HG02610 (cell line): ENCODE measurements at regions not wholly inside any gene's neighbourhood (a gene's known extent, or its start where the extent isn't known, plus 50 kb on each side); places are given as distances from the start of the nearest gene placed in this dataset.

Experiments used
- ATAC-seq: cut with Tn5 transposase; IDR thresholded peaks from one replicate; pipeline ENCODE4 v1.9.1; 2021; ENCODE audit warnings: mild to moderate bottlenecking, moderate library complexity; ENCODE audit not compliant: unreplicated experiment

DNA sequence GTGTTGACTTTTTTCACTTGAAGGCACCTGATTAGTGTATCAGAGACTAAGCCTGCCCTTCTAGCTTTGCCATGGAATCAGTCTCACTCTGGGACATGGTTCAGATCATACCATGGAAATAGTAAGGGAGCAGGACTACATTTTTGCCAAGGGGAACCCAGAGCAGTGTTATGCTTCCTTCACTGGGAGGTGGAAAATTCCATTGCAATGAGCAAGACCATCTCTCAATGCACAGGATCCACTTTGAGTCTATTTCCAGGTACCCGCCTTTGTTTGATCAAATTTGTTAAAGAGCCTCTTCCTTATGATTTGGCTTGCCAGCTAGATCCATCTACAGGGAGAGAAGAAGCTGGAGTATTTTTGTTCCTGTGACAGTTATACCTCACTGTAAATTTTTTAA lies 395.8 kb downstream of the MTX2 start:
- no peak for ATAC-seq

- ATAC-seq = no peak
These were observed 399.7 kb downstream of the MTX2 start for GRCh38 chr2:176668912-176669311.

GRCh38 chr2:176669398-176670174 lies 400.3 kb downstream of the MTX2 start:
- ATAC-seq = no peak

DNA sequence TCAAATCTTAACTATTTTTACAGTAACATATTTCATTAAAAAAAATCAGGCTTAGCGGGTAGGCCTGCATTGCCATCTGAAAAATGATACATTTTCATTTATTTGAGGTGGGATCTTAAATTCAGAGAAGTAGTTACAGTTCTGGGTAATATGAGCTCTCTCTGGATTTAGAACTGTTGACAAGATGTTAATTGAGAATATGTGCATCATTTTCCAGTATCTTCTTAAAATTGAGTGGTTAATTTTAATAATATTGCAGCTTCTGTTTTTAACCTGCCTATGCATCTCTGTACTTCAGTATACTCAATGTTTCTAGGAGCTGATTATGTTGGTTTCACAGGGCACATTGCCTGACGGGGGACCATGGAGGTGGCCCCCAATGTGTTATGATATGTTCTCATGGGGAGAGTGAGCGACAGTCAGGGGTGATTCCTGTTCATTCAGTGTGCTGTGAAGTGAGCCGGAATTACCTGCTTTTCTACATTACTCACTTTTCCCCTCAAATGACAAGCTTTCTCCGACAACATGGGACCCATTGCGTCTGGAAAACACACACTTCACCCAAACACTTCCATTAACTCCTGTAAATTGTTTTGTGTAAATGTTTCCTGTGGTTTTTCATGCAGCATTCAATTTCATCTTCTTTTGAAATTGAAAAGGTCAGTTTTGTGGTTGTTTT lies 406.2 kb downstream of the MTX2 start:
- no peak for ATAC-seq

DNA sequence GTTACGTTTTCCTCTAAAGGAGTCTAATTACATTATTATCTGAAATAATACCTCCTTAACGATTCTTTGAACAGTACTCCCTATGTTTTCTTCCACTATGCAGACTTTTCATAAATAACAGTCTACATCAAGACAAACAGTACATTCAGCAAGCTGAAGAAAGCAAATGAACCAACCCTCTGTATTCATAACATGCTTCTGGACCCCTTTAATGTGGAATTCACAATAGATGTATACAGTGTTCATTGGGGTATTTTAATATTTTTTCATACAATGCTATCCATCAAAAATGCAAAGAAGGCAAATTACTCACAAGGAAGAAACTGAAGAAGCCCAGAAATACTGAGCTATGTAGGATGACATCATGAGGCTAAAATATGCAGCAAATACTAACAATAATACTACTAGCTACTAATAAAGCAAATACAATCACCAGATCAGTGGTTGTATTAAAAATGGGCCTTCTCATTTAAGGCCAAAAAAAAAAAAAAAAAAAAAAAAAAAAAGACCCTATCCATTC lies 408.6 kb downstream of the MTX2 start:
- ATAC-seq = no peak

DNA sequence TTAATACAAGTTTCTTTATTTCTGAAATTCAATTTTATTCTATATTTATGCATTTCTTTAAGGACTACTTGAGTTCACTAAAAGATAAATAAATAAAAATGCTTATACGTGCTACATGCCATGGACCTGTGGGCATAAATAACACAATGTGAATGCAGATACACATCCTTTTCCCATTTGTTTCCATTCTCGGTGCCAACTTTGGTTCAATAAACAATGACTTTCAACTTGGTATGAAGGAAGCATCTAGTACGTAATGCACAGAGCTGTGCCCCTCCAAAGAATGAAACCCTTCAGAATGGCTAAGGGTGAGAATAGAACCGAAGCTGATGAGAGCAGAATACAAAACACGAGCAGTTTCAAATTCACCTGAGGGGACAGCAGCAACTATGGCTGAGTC lies 409.3 kb downstream of the MTX2 start:
- ATAC-seq = no peak

DNA sequence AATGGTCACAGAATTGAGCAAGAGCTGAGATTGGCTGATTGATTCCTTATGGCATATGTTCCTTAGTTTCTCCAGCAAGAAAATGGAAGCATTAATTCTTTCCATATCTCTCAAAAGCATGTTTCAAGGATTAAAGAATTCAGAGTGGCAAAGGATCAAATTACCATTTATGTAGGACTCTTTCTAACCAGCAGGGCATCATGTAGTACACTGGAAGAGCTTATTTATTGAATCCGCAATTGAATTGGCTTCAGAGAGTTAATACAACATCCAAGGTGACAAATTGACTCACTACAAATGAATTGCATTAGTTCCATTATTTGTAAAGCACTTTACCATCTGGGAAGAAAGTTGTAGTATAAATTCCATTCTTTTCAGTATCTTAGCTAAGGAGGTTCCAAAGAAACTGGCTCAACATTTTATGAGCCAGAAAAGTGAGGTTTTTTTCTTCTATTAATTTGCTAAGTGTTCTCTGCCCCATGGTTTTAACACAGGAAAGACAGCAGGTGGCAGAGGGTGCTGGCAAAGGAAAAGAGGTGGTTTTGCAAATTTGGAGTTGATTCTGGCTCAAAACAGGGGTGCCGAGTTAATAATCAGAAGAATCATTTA lies 409.9 kb downstream of the MTX2 start:
- ATAC-seq = no peak

- ATAC-seq = no peak
These were observed 411.8 kb downstream of the MTX2 start for GRCh38 chr2:176680916-176681516.

- ATAC-seq = no peak
These were observed 412.4 kb downstream of the MTX2 start for GRCh38 chr2:176681584-176682115.

DNA sequence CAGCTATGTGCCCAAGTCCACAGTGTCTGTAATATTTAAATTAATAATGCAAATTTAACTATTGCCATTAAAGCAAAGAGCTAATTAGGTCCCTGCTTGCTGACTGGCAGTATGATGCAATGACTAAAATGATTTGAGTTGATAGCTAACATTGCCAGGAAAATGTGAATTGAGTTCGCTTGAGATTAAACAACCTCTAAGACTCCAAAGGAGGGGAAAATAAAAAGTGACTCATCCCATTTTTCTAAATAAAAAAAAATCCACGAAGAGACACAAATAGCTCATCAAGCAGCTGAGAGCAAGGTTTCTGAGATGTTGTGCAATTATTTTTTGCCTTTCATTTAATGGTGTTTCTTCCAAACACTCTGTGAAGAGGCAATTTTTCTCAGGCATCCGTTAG lies 413.0 kb downstream of the MTX2 start:
- ATAC-seq = no peak

DNA sequence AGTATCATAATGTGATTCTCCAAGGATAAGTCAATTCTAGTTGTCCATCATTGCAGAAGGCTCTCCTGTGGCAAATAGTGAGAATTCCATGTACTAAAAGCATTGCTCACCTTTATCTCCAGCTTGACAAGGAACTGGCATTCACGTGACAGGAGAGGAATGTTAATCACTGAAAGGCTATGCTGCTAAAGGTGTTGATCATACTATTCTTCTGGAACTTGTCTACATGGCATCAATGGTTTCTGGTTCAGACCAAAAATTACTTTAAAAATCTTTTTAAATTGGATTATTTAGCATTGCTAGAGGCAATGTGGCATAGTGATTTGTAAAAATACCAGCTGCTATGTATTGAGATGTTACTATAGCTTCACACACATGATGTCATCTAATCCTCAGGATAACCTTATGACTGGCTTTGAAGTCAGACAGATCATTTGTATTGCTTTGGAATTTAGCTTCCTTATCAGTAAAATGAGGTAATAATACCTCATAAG lies 414.4 kb downstream of the MTX2 start:
- ATAC-seq = no peak

DNA sequence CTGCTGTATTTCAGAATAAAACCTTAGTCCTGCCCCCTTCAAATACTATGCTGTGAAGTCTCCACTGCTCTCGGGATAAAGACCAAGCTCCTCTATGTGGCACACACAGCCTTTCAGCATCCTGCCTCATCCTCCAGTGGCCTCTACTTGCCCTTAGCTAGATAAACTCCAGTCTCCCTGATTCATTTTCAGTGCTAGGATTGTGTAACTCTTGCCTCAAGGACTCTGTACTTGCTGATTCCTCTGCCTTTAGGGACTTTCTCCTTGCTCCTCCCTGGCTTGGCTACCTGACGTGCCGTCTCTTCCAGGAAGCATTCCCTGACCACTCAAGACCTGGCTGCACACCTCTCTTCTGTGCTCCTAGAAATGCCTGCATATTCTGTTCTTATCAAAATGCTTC lies 416.7 kb downstream of the MTX2 start:
- no peak for ATAC-seq

GRCh38 chr2:176686328-176686727 lies 417.1 kb downstream of the MTX2 start:
- ATAC-seq = no peak

DNA sequence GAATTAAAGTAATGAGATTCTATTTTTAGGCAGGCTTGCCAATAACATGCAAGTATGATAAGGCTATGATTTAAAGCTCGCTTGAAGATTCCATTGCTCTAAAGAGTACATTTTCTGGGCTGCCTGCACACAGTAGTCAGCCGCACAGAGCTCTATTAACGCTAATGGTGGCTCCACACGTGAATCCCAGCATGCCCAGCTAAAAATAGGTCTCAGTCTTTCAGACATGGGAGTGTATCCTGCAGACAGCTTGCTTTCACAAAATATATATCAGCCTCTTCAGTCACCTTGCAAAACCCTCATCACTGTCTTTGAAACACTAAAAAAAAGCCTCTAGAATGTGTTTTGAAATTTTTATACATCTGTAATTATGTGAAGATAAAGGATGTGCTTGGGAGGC lies 418.1 kb downstream of the MTX2 start:
- no peak for ATAC-seq

GRCh38 chr2:176687944-176688343 lies 418.7 kb downstream of the MTX2 start:
- no peak for ATAC-seq

- no peak for ATAC-seq
These were observed 420.5 kb downstream of the MTX2 start for GRCh38 chr2:176689711-176690110.

GRCh38 chr2:176691471-176691870 lies 422.2 kb downstream of the MTX2 start:
- ATAC-seq = no peak

DNA sequence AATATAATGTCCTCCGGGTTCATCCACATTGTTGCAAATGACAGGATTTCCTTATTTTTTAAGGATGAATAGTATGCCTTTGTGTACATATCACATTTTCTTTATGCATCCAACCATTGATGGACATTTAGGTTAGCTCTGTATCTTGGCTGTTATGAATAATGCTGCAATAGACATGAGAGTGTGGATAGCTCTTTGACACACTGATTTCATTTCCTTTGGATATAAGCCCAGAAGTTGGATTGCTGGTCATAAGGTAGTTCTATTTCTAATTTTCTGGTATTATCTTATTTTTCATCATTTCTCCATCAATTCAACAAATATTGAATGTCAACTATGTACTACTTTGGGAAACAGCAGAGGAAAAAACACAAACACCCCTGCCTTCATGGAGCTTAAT lies 423.3 kb downstream of the MTX2 start:
- no peak for ATAC-seq

GRCh38 chr2:176699098-176699497 lies 429.9 kb downstream of the MTX2 start:
- ATAC-seq = no peak

DNA sequence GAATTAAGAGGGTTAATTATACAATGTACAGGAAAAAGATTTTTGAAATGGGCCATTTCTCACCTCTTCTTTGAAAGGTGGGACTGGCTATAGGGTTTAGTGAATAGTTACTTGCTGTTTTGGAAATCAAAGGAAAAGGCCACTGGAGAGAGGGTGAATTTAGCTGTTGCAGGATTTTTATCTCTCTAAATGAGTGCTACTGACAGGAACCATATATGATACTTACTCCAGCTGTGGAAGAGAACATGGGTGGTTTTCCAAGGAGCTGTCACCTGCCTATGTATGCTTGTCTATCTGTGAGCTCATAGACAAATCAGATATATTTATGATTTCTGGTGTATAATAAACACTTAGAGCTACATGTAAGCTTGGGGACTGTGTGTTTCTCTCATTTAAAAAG lies 430.4 kb downstream of the MTX2 start:
- no peak for ATAC-seq

- ATAC-seq = no peak
These were observed 432.9 kb downstream of the MTX2 start for GRCh38 chr2:176702131-176702530.
